Chondrocyte (in vitro differentiated cells): ENCODE measurements at regions not wholly inside any gene's neighbourhood (a gene's known extent, or its start where the extent isn't known, plus 50 kb on each side); places are given as distances from the start of the nearest gene placed in this dataset.
A peak's percentile ranks its signal among the peaks of the same experiment; 100 is the strongest.

Source experiments
- DNase-seq: peaks from one replicate; pipeline ENCODE4 v3.0.0; 2021; ENCODE audit warnings: mixed read lengths, low spot score
- H3K27ac Mint-ChIP-seq: one replicate; pipeline ENCODE4 v1.8.0; 2021; ENCODE audit warnings: mild to moderate bottlenecking, moderate library complexity, mixed read lengths; ENCODE audit not compliant: unreplicated experiment
- H3K27me3 Mint-ChIP-seq: 2 replicates; pipeline ENCODE4 v1.8.0; 2021; ENCODE audit warnings: low read depth, mixed read lengths
- H3K36me3 Mint-ChIP-seq: 2 replicates; pipeline ENCODE4 v1.8.0; 2021; ENCODE audit warnings: low read depth, mixed read lengths
- H3K4me1 Mint-ChIP-seq: 2 replicates; pipeline ENCODE4 v1.8.0; 2021; ENCODE audit warnings: low read depth, mild to moderate bottlenecking, mixed read lengths
- H3K4me3 Mint-ChIP-seq: one replicate; pipeline ENCODE4 v1.8.0; 2021; ENCODE audit warnings: mild to moderate bottlenecking, moderate library complexity, mixed read lengths; ENCODE audit not compliant: unreplicated experiment
- H3K9me3 Mint-ChIP-seq: 2 replicates; pipeline ENCODE4 v1.8.0; 2021; ENCODE audit warnings: low read depth, mixed read lengths
- CTCF ChIP-seq: fragments of 200-600 bp; sonication (generic); IDR thresholded peaks from 2 replicates; pipeline ENCODE4 v1.5.0; 2021; ENCODE audit warnings: antibody characterized with exemption, mild to moderate bottlenecking, moderate library complexity

- Mint-ChIP-seq H3K4me1 (peaks cover 25% of the 10 kb centered on the region), H3K27me3 (no peaks in the 10 kb centered on the region), H3K9me3 (peaks cover 25% of the 10 kb centered on the region), H3K4me3 (no peak overlapping the region), H3K27ac (peak overlapping the region; percentile 6), H3K36me3 (peaks cover 1% of the 10 kb centered on the region)
- no peak for TF ChIP-seq CTCF
- DNase-seq: no peak
Measured at GRCh38 chr12:43028826-43029225, 439.3 kb upstream of the PRICKLE1 start.

- Mint-ChIP-seq H3K4me3 (no peak overlapping the region), H3K27ac (no peak overlapping the region), H3K36me3 (no peaks in the 10 kb centered on the region), H3K9me3 (peaks cover 3% of the 10 kb centered on the region), H3K27me3 (no peaks in the 10 kb centered on the region), H3K4me1 (no peaks in the 10 kb centered on the region)
- DNase-seq: no peak
- no peak for TF ChIP-seq CTCF
Measured at GRCh38 chr12:43022838-43023237, 433.3 kb upstream of the PRICKLE1 start.

- Mint-ChIP-seq H3K9me3 (peaks cover 3% of the 10 kb centered on the region), H3K27me3 (no peaks in the 10 kb centered on the region), H3K27ac (no peak overlapping the region), H3K4me1 (peaks cover 8% of the 10 kb centered on the region), H3K4me3 (no peak overlapping the region), H3K36me3 (no peaks in the 10 kb centered on the region)
- no peak for DNase-seq
- no peak for TF ChIP-seq CTCF
Measured at GRCh38 chr12:43015090-43015737, 425.7 kb upstream of the PRICKLE1 start.

GRCh38 chr12:43011383-43011926, 421.9 kb upstream of the PRICKLE1 start:
- no peak for DNase-seq
- H3K9me3 Mint-ChIP-seq: no peaks in the 10 kb centered on the region
- H3K27me3 Mint-ChIP-seq: no peaks in the 10 kb centered on the region
- H3K36me3 Mint-ChIP-seq: no peaks in the 10 kb centered on the region
- no peak overlapping the region for H3K27ac Mint-ChIP-seq
- no peak overlapping the region for H3K4me3 Mint-ChIP-seq
- peaks cover 16% of the 10 kb centered on the region for H3K4me1 Mint-ChIP-seq
- no peak for TF ChIP-seq CTCF

GRCh38 chr12:43009846-43010240, 420.3 kb upstream of the PRICKLE1 start:
- Mint-ChIP-seq H3K9me3 (no peaks in the 10 kb centered on the region), H3K27me3 (no peaks in the 10 kb centered on the region), H3K4me3 (no peak overlapping the region), H3K27ac (no peak overlapping the region), H3K4me1 (peaks cover 20% of the 10 kb centered on the region), H3K36me3 (no peaks in the 10 kb centered on the region)
- no peak for TF ChIP-seq CTCF
- no peak for DNase-seq
